ENCODE measurements at regions not wholly inside any gene's neighbourhood (a gene's known extent, or its start where the extent isn't known, plus 50 kb on each side); places are given as distances from the start of the nearest gene placed in this dataset.

DNA sequence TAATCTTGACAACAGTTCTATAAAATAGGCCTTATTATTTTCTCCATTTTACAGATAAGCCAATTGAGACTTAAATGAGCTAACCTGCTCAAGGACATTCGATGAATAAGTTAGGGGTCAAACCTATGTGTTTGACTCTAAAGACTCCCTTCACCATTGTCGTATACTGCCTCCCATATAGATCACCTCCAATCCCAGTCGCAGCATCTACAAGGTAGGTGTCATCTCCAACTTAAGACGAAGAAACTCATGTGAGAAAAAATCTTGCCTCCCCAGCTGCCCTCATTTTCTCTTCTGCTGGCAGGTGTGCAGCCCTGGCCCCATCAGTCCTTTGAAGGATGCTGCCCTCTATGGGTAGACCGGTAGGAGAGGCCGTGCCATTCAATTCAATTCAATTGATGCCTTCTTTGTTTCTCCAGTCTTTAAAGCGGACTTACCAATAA lies 75.2 kb upstream of the SMARCA2 start:
- peak; percentile 42 for DNase-seq

DNA sequence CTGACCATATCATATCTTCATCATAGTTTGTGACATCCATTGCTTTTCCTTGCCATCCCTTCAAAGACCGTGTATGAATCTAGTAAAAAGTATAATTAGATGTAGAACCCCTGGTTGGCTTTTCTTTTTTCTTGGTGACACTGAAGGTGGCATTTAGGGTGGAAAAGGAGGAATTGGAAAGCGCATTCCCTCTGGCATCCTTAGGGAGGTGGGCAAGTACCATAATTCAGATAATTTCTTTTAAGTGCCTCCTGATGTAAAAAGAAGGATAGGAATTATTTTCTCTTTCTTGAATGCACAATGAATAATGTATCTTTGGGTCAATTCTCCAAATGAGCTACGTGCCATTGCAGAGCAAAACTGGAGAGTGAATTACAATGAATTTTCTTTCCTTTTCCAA lies 73.2 kb upstream of the SMARCA2 start:
- DNase-seq: no peak

DNA sequence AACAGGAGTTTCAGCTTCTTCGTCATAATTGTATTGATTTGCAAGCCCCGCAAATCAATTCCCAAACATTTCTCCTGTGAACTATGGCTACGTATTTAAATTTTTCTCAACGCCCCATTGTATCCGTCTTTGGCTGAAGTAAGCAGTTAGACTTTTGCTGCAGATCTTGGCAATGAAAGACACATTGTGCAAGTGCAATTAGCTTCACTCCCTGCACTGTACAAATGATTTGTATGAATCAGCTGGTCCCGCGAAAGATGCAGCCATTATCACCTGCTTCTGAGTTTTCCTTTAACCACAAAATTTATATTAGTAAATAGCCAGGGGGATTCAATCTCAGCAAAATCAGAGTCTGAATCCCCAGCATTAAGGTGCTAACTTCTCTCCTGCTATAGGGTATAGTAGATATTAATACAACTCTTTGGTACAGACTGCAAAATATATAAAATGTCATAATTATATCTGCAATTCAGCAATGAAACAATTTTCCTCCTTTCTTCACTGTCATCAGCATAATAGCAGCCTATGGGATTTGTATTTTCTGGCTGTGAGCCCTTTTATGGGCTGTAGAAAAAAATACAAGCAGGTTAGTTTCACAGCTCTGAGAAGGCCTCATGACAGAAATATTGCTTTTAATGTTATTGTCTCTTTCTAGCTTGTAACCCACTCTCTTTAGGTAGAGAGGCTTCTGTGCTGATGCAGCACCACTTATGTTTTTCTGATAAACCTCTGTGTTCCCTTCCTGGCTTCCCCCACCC lies 68.4 kb upstream of the SMARCA2 start:
- no peak for DNase-seq

DNA sequence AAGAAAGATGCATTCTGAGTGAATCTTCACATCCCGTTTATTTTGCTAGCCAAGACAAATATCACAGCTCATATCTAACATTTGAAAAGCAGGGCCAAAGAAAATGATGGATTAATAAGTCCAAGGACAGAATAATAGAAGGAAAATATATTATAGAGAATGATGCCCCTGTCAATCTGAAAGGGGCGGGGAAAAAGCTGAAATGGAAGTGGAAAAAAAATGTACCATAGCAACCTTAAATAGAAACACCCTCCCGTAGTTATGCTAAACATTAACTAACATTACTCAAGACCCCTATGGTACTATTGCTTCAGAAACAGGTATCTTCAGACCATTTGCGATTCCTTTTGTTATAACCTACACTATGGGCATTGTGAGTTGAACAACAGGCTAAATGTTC lies 67.7 kb upstream of the SMARCA2 start:
- DNase-seq: no peak

- no peak for DNase-seq
Observed at GRCh38 chr9:1948541-1948940, 66.6 kb upstream of the SMARCA2 start.

GRCh38 chr9:1951446-1951845 lies 63.7 kb upstream of the SMARCA2 start:
- DNase-seq: no peak

DNA sequence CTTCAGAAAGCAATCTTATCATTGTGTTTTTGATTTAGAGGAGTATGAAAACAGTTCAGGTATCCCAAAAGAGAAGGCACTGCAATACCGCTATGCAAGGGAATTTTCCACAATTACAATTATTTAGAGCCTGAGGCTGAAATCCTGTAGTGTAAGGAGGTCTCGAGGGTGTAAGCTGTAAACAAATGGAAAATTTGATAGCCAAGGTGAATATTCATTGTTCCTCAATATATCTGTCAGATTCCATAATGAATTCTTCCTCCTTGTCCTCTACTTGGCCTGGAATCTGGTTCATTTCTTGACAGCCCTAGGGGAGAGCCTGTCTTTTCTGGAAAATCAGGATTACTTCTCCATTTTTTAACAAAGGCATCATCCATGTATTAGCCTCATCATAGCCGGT lies 63.1 kb upstream of the SMARCA2 start:
- no peak for DNase-seq

GRCh38 chr9:1954238-1954637 lies 60.9 kb upstream of the SMARCA2 start:
- DNase-seq: no peak

- no peak for DNase-seq
Observed at GRCh38 chr9:1956958-1957357, 58.2 kb upstream of the SMARCA2 start.

DNA sequence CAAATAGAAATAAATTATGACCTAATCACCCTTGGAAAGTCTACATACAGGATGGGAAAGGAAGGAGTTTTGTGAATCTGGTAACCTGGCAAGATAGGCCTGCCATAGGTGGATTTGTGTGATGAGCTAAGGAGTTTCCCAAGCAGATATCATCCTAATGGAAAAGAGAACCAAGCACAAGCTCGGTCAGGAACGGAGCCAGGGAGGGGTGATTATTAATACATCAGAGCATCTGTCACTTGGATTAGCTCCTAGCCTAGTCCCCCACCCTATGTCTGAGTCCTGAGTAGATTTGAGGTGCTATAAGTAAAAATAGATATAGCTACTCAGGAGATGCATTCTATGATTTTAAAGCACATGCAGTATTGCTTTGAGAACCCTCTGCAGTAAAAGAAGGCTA lies 57.3 kb upstream of the SMARCA2 start:
- DNase-seq: no peak

DNA sequence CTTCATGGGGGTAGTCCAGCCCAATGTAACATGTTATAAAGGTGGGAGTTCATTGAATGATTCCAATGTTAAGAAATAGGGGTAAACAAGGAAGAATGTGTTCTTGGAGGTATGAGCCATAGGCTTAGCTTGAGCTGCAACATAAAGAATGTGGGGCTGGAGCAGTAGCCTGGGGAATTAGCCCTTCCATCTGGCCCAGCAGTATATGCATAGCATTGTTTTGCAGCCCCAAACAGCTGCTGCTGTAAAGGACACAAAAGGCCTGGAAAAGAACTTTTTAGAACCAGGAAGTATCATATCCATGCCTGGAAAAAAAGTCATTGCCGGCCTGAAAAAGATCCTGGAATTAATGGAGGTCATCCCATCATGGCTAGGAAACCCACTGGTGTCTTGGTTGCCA lies 55.8 kb upstream of the SMARCA2 start:
- DNase-seq: no peak

DNA sequence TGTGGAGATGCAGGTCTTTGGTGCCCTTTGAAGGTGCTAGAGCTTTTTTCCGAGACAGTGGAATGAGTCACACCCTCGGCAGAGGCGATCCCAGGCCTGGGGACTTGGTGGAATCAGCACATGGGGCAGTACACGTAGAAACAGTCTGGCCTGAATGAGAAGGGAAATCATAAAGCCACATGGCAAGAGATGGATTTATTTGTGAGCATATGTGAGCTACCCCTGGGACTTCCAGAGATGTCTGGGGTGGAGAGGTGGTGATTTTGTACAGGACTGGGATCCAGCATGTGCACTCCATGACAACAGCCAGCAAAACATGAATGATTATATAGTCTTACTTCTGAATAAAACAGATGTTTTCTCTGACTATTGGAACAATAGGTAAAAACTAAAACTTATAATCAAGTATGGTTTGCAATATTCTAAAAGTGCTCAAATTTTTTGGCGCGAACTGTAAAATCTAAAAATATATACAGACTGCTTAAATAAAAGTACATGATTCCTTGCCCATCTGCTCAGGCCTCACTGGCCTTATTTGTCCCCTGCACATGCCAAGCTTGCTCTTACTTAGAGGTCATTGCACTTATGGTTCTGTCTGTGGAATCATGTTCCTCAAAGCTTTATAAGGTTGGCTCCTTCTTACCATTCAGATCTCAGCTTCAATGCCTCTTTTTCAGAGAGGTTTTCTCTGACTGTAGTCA lies 54.7 kb upstream of the SMARCA2 start:
- DNase-seq: no peak

DNA sequence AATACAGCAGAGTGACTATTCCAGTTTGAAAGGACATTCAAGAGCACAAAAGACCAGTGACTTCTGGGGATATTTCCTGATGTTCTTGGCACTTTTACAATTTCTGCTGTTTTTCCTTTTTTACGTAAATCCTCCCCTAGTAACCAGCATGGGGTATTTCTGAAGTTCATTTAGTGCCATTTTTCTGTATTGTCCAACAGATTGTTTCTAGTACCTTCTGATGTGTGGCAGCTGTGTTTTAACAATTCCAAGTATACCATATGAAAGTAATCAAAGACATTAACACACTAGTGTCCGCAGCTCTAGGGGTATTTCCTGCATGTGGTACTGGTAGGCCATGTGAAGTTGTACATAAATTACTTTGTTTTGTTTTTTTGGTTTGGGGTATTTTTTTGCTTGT lies 53.0 kb upstream of the SMARCA2 start:
- no peak for DNase-seq

DNA sequence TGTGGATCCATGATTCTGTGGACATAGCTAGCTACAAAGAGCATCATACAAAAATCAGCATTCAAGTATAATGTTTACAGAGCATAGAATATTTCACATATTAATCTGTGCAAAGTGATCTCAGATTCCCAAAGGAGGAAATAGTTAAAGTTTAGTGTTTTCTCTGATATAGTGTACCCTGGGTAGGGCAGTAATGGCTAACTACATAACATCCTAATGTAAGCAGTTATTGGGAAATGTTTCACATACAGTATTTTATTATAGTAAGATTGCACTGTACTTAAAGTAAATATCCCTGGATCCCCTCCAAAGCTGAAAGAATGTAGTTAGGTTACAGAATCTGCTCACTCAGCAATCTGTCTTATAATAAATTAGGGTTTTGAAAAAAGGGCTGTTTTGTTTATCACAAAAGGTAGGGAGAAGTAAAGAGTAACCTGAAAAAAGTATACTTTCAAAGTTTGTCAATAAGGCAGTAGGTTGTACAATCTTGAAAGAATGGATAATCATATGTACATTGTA lies 52.5 kb upstream of the SMARCA2 start:
- no peak for DNase-seq

DNA sequence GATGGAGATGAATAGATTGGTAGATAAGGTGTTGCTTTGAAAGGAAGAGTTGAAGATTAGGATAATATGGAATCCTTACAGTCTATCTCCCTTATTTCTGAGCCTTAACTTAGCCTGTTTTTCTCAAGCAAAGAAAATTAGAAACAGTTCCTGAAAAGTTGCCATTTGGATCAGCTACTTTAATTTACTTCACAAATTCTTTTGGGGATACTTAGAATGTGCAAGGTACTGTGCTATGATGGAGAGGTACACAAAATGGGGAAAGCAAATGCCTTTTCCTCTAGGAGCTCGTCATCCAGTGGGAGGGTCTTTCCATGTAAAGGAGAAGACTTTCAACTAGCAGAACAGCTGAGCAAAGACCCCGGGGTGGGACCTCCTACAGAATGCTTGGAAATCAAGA lies 51.1 kb upstream of the SMARCA2 start:
- no peak for DNase-seq
